ENCODE measurements at regions not wholly inside any gene's neighbourhood (a gene's known extent, or its start where the extent isn't known, plus 50 kb on each side); places are given as distances from the start of the nearest gene placed in this dataset.
"Not testable (repeated sequence)": the region's sequence is repeated elsewhere in the genome, so short reads cannot be mapped to it uniquely, and the experiment has no call there.

GRCh38 chr7:26949319-26949718, 84.9 kb upstream of the SKAP2 start:
- no peaks in the 10 kb centered on the region for H3K36me3 Mint-ChIP-seq (ENCODE audit: low read depth)
- no peaks in the 10 kb centered on the region for H3K9me3 Mint-ChIP-seq
- CTCF ChIA-PET = interaction anchor here (0.7 kb wide), 1 partner anchor 10 kb away, joined by 4 read pairs; no protein-coding TSS in a partner anchor
- no peak for DNase-seq
- no peak for TF ChIP-seq CTCF (IDR thresholded peaks at IDR 0.05)
- POLR2A ChIA-PET = no interaction called here
- peaks cover 17% of the 10 kb centered on the region for H3K27me3 Mint-ChIP-seq
- no peak overlapping the region for H3K4me3 Mint-ChIP-seq
- no peak for ATAC-seq
- H3K4me1 Mint-ChIP-seq (ENCODE audit: low read depth) = no peaks in the 10 kb centered on the region
- H3K27ac Mint-ChIP-seq = no peak overlapping the region
- intact Hi-C loops (cut with micrococcal nuclease) = no loop called here

- Mint-ChIP-seq H3K36me3 (ENCODE audit: low read depth) (no peaks in the 10 kb centered on the region), H3K9me3 (no peaks in the 10 kb centered on the region), H3K27ac (no peak overlapping the region), H3K4me1 (ENCODE audit: low read depth) (no peaks in the 10 kb centered on the region), H3K27me3 (peaks cover 16% of the 10 kb centered on the region), H3K4me3 (no peak overlapping the region)
- TF ChIP-seq CTCF (IDR thresholded peaks at IDR 0.05) = no peak
- intact Hi-C loops (cut with micrococcal nuclease) = no loop called here
- ChIA-PET POLR2A (no interaction called here), CTCF (interaction anchor here (0.8 kb wide), 1 partner anchor 267 kb away, joined by 4 read pairs; no protein-coding TSS in a partner anchor)
- DNase-seq = no peak
- ATAC-seq = no peak
Measured at GRCh38 chr7:26948617-26949118, 84.3 kb upstream of the SKAP2 start.

GRCh38 chr7:26944501-26945358, 80.3 kb upstream of the SKAP2 start:
- no peak for TF ChIP-seq CTCF (IDR thresholded peaks at IDR 0.05)

GRCh38 chr7:26937939-26938623, 73.7 kb upstream of the SKAP2 start:
- H3K4me1 Mint-ChIP-seq (ENCODE audit: low read depth) = no peaks in the 10 kb centered on the region
- no peak for ATAC-seq
- H3K9me3 Mint-ChIP-seq = no peaks in the 10 kb centered on the region
- peaks cover 8% of the 10 kb centered on the region for H3K27me3 Mint-ChIP-seq
- DNase-seq = no peak
- POLR2A ChIA-PET = no interaction called here
- H3K27ac Mint-ChIP-seq = no peak overlapping the region
- intact Hi-C loops (cut with micrococcal nuclease) = no loop called here
- no peaks in the 10 kb centered on the region for H3K36me3 Mint-ChIP-seq (ENCODE audit: low read depth)
- H3K4me3 Mint-ChIP-seq = no peak overlapping the region
- CTCF ChIA-PET = interaction anchor here (1.5 kb wide), 1 partner anchor 11 kb away, joined by 4 read pairs; no protein-coding TSS in a partner anchor
- TF ChIP-seq CTCF (IDR thresholded peaks at IDR 0.05) = no peak

More at GRCh38 chr7:26944501-26945358, 80.3 kb upstream of the SKAP2 start:
- ChIA-PET CTCF (no interaction called here), POLR2A (no interaction called here)
- Mint-ChIP-seq H3K9me3 (no peaks in the 10 kb centered on the region), H3K4me3 (no peak overlapping the region), H3K4me1 (ENCODE audit: low read depth) (no peaks in the 10 kb centered on the region), H3K36me3 (ENCODE audit: low read depth) (no peaks in the 10 kb centered on the region), H3K27ac (no peak overlapping the region), H3K27me3 (peaks cover 13% of the 10 kb centered on the region)
- DNase-seq (no peak), ATAC-seq (no peak)
- intact Hi-C loops (cut with micrococcal nuclease) = no loop called here

- POLR2A ChIA-PET = no interaction called here
Measured at GRCh38 chr7:26937306-26937705, 72.9 kb upstream of the SKAP2 start.

GRCh38 chr7:26932616-26933015, 68.2 kb upstream of the SKAP2 start:
- CTCF ChIA-PET; H3K9me3 Mint-ChIP-seq; H3K36me3 Mint-ChIP-seq (ENCODE audit: low read depth); DNase-seq; intact Hi-C loops (cut with micrococcal nuclease); H3K27ac Mint-ChIP-seq; H3K4me3 Mint-ChIP-seq; POLR2A ChIA-PET; H3K4me1 Mint-ChIP-seq (ENCODE audit: low read depth); H3K27me3 Mint-ChIP-seq; ATAC-seq: not testable (repeated sequence)

More at GRCh38 chr7:26937306-26937705, 72.9 kb upstream of the SKAP2 start:
- Mint-ChIP-seq H3K9me3 (no peaks in the 10 kb centered on the region), H3K4me3 (no peak overlapping the region), H3K36me3 (ENCODE audit: low read depth) (no peaks in the 10 kb centered on the region), H3K27ac (no peak overlapping the region), H3K4me1 (ENCODE audit: low read depth) (no peaks in the 10 kb centered on the region), H3K27me3 (peaks cover 4% of the 10 kb centered on the region)
- DNase-seq = no peak
- ATAC-seq = no peak
- TF ChIP-seq CTCF (IDR thresholded peaks at IDR 0.05) = no peak
- intact Hi-C loops (cut with micrococcal nuclease) = no loop called here
- CTCF ChIA-PET = no interaction called here

Data from activated CD8-positive, alpha-beta T cell treated with anti-CD3 and anti-CD28 coated beads for 36 hours (primary cell).